DMS153 treated with DMSO at 0.1 percent for 48 hours (cell line): ENCODE measurements at regions not wholly inside any gene's neighbourhood (a gene's known extent, or its start where the extent isn't known, plus 50 kb on each side); places are given as distances from the start of the nearest gene placed in this dataset.
"Not testable (repeated sequence)": the region's sequence is repeated elsewhere in the genome, so short reads cannot be mapped to it uniquely, and the experiment has no call there.

ENCODE experiments used
- DNase-seq: peaks from one replicate; lab custom pipeline; 2025; ENCODE audit not compliant: unreplicated experiment; lab: John Stamatoyannopoulos, UW

DNA sequence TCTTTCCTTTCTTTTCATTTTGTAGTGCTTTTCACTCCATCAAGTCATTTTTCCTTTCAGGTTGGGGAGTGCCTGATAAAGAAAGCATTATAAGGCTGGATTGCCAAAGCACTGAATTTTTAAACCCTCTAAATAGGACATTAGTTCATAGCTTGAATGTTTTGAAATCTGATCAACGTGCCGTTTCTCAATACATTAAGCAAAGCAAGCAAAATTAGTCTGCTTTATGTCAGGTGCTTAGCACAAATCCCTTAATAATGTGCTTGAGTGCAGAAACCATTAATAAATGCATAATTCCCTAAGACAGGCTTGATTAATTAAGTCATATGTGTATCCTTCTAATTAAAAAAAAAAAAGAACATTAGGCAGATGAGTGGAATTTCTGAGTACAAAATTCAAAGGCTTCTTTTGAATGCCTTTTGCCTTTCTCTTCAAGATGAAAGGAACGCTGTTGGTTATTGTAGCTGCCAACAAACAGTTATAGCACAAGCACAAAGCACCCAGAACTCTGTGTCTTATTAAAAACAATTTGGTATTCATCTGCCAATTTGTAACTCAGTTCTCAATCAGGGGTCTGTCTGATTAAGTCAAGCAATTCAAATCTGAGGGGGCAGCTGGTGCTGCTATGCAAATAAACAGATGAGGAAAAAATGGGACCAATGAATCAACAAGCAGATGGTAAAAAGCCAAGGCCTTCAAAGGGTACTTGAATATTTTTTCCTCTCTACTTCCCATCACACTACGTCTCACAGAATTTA lies 233.7 kb downstream of the TLE1 start:
- DNase-seq: no peak

DNA sequence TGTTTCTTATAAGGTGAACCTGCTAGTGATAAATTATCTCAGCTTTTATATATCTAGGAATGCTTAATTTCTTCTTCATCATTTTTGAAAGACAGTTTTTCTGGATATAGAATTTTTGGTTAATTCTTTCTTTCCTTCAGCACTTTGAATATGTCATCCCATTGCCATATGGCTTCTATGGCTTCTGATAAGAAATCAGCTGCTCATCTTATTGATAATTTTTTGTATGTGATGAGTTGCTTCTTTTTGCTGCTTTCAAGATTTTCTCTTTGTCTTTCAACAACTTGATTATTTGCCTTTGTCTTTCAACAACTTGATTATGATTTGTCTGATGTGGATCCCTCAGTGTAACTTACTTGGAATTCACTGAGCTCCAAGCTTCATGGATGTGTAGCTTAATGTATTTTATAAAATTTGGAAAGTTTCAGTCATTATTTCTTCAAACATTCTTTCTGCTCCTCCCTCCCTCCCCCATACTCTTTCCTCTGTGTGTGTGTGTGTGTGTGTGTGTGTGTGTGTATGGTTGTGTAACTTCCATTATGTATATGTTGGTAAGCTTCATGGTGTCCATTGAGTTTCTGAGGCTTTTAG lies 243.9 kb downstream of the TLE1 start:
- peak; percentile 13 for DNase-seq

- DNase-seq: no peak
Observed at GRCh38 chr9:81431641-81432040, 257.7 kb downstream of the TLE1 start.

DNA sequence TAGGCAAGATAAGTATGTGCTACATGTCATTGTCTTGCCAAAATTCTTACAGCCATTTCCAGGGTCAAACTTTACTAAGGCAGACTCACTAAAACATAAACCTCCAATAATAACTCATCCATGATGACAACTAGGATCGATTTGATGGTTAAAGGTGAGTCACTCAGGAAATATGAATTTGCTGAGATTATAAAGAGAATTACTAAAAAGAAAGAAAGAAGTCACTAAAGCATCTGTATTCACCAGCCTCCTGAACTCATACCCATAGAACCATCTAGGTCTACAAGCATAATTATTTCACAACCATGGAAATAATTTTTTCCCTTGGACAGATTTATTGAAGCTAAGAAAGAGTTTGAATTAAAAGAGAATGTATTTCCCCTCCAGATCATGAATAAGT lies 258.6 kb downstream of the TLE1 start:
- DNase-seq: no peak

- peak; percentile 17 for DNase-seq
Observed at GRCh38 chr9:81427870-81428269, 261.5 kb downstream of the TLE1 start.

DNA sequence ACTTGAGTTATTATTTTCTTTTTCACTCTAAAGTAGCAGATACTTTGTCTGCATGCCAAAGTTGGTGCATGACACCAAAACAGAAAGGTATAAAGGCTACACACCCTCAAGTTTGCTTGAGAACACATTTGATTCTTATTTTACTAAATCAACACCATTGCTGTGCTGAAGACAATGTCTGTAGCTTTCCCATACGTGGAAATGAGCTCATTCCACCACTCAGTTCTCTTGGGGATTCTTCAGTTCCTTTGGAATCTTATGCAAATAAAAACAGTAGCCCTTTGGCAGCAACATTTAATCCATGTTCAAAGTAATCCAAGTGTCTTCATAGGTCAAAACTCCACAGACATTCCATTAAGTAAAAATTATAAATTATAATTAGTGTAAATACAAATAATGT lies 264.9 kb downstream of the TLE1 start:
- no peak for DNase-seq

DNA sequence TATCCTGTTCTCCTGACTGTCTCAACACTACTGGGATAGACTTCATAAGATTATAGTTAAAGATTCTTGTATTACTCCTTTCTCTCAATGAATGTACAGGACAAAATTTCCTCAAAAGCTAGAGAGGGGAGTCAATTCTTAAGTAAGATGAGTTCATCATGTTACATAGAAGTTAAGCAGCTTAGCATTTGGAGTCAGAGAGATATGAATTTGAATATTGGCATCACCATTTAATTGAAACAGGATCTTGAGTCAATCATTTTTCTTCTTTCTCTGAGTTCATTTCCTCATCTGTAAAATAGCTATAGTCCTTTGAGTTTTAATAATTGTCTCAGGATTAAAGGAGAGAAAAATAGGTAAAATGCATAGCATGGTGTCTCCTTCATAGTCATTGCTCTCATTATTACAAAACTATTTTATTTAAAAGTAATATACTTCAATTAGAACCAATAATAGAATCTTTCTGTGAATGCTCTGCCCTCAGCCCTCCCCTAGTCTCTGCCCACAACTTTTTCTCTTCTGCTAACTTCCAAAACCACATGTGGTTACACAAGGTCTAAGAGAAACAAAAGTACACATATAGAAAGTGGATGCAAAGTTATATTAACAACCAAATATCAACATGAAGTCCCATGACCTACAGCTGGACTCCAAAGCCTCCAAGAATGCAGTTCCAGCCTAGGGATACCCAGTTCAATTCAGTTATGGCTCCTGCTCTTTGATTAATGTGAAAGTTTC lies 265.6 kb downstream of the TLE1 start:
- no peak for DNase-seq

DNA sequence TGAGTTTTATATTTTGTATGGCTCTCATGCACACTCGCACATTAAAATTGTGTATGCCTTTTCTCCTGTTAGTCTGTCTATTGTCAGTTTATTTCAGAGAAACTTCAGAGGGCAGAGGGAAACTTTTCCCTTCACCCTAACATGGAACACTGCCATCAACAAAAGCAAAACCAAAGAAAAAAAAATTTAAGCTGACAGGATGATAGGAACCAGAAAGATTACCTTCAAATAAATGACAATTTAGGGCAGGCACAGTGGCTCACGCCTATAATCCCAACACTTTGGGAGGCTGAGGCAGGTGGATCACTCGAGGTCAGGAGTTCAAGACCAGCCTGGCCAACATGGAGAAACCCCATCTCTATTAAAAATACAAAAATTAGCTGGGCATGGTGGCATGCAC lies 268.3 kb downstream of the TLE1 start:
- DNase-seq: not testable (repeated sequence)

GRCh38 chr9:81420024-81420423 lies 269.3 kb downstream of the TLE1 start:
- DNase-seq: no peak

- no peak for DNase-seq
Observed at GRCh38 chr9:81417941-81418340, 271.4 kb downstream of the TLE1 start.

DNA sequence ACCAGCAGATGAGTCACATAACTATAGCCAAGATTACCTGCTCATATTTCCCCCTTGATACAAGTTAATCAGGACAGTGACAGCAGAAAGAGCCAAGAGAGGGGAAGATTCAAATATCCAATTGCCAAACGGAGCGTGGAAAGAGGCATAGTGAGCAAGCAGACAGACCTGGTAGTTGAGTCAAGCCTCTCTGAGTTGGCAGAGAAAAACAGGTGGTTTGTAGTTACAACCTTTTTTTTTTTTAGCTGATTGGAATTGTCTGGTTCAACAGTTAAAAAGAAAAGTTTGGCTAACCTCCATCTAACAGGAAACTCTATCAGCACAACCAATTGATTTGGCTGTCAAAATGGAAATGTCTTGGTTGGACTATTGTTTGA lies 272.1 kb downstream of the TLE1 start:
- DNase-seq: no peak

DNA sequence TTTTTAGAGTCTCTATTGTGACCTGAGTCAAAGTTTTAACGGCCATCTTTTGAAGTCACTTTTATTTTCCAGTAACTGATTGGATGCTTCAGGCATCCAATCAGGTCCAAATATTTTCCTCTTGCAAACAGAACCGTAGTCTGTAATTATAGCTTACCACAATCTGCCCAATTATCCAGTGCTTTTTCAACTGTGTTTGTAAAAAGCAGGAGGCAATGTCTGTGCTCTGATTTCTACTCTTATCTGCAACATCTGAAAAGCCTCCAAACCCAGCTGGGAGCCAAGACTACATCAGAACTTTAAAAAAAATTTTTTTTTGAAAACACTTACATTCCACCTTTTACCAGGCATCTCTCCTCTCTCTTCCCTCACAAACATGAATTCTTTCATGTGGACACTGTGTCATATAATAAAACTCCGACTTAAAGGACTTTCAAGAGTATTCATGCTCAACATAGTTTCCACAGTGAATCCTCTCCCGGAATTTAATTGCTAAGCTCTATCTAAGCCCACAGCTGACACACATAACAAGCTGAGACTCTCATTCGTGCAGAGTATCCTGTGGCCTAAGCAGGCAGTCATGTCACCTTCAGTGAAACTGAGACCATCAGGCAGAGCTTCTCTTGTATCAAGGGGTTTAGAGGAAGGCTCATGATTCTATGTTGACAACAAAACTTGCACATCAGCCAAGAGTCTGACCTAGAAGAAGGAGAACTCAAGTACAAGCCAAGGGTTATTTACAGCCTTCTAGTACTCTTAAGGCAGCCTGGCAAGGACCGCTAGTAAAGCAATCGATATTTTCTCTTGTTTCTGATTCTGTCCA lies 272.7 kb downstream of the TLE1 start:
- no peak for DNase-seq

DNA sequence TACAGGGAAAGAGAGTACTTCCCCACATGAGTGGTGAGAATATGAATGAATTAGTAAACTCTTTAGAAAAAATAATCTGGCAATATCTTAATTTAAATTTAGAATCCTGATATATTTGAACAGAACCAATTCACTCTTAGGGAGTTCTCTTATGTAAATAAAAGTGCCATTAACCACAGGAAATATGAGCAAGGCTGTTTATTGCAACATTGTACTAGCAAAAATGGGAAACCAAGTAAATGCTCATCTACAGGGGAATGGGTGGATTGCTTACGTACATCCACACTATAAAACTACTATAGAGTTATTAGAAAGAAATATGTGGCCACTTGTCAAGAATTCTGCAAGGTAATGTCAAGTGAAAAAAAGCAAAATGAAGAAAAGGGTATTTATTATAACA lies 274.5 kb downstream of the TLE1 start:
- DNase-seq: no peak

- DNase-seq: peak; percentile 58
Observed at GRCh38 chr9:81411961-81412360, 277.4 kb downstream of the TLE1 start.

DNA sequence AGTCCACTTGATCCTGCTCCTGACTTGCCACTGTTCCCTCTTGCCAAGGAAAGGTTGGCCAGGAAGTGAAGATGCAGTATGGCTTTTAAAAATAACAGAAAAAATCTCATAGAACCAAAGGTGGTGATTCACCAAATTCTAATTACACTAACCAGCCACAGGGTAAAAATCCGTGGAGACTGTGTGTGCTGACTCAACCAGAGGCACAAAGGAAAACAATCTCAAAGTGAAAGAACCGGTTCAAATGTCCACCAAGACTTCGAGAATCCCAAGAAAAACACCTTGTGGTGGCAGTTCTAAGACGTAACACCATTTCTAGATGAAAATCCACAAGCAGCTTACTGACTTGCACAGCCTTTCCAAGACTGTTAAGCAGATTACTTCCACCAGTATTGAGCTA lies 279.1 kb downstream of the TLE1 start:
- no peak for DNase-seq

DNA sequence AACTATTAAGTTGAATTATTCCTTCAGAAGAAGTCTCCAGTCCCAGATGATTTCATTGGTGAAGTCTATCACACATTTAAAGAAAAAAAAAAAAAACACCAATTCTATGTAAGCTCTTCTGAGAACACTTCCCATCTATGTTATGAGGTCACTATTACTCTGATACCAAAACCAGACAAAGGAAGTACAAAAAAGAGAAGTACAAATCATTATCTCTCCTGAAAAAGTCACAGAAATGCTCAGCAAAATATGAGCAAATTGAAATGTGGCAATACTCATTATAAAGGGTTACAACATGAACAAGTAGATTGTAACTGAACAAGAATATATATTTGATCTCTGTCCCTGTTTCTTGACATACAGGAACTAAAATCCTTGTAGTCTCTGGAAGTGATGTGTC lies 280.4 kb downstream of the TLE1 start:
- no peak for DNase-seq

DNA sequence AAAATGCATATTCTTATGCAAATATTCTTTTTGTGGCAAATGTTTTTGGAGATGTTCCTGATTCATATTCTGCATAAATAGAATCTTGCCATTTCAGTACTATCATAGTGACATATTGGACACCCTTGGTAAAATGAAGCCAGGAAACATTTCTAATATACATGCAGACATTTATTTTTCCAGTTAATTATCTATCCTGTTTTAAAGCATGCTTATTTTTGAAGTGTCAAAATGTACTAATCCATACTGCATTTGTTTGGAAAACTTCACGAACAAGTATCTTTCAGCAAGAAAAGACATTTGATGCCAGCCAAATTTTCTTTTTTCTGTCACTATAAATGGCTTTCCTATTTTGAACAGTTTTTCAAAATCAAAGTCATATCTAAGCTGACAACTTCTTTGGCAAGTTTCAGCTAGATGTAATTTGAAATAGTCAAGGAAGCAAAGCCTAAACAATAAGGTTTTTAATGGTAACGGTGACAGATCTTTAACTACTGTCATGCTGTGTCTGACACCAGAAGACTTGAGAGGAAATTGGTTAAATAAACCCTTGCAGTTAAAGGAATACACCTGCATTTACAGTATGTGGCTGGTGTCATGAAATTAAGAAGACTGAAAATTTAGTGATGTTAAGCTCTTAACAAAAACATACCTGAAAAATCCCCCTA lies 284.3 kb downstream of the TLE1 start:
- DNase-seq: no peak

DNA sequence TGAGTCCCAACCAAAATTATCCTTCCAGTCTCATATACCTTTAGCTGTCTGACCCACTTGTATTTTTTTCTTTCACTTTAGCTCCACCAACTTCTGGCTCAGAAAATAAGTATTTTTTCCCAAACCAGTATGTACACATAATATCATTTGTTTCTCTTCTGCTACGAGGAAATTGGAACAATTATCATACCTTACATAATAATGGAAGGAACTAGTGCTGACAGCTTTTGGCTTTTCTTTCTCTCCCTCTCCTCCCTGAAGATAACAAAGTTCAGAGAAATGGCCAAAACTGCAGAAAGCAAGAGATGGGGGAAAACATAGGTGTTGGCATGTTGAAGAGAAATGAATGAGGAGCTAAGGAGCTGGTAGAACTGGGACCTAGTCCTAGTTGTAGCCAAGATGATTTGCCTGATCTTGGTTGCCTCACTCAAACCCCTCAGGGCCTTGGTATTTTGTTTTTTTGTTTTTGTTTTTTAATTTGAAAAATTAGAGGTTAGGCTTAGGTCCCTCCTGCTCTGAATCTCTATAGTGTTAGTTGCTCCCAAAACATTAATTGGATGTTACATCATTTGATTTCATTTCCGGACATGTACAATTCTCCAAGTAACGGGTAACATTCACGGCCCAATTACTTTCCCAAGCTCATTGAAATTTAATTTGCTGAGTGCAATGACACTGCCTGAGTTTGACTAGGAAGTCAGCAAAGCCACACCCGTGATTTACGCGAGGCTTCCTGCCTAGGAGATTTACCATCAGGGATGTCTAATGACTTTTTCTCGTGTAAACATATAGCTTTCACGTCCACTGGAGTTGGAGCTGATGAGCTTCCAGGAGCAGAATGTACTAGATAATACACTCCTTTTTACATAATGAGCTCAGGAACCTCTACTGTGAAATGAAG lies 291.6 kb downstream of the TLE1 start:
- no peak for DNase-seq

DNA sequence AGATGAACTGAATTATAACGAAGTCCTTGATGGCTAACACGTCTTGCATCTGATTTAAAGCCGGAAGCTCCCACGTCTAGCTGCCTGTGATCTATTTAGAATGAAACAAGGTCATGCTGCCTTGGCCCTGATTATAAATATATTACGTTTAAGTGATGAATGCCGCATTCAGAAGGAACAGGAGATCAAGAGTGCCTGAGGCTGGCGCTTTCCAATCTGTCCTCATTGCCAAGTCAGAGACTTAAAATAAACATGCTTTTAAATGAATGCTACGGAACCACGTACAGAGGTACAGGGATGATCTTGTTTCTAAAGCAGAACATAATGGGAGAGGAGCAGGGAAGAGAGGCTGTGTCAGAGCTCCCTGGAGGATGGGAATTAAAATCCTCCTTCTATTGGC lies 292.8 kb downstream of the TLE1 start:
- no peak for DNase-seq

DNA sequence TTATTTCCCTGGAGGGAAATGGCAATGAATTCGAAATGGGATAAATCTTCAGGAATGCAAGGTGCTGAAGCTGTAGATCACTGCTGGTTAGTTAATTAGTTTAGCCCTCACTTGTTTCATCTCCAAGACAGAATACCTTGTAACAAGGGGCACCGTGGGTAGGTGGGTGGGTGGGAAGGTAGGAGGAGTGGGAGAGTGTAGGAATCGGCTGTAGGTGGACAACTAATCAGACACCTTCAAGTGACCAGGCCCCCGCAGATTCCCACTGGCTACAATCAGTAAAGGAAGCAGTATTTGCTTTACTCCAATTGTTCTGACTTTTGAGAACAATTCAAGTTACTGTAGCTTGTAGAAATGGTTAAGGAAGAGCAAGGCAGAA lies 293.7 kb downstream of the TLE1 start:
- DNase-seq: no peak
